ENCODE measurements at regions not wholly inside any gene's neighbourhood (a gene's known extent, or its start where the extent isn't known, plus 50 kb on each side); places are given as distances from the start of the nearest gene placed in this dataset.

DNA sequence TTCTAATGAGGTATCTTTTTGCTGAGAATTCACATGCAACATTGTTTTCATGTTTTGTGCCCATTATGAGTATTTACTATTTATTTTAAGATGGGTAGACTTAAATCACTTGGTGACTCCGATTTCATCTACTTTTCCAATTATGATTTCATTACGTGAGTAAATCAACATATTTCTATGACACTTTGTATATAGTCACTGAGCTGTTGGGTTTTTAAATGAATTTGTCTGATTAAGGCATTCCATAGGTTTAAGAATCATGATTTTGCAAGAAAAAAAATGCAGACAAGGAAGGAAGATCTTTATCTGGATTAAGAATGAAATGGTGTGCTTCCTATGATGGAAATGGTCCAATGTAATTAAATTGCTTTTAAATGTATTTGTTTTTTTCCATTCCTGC lies 661.9 kb downstream of the ANXA1 start:
- ChIA-PET CTCF (no interaction called here), POLR2A (no interaction called here)
- DNase-seq (ENCODE audit: extremely low spot score): no peak
- TF ChIP-seq, protein P1, sequence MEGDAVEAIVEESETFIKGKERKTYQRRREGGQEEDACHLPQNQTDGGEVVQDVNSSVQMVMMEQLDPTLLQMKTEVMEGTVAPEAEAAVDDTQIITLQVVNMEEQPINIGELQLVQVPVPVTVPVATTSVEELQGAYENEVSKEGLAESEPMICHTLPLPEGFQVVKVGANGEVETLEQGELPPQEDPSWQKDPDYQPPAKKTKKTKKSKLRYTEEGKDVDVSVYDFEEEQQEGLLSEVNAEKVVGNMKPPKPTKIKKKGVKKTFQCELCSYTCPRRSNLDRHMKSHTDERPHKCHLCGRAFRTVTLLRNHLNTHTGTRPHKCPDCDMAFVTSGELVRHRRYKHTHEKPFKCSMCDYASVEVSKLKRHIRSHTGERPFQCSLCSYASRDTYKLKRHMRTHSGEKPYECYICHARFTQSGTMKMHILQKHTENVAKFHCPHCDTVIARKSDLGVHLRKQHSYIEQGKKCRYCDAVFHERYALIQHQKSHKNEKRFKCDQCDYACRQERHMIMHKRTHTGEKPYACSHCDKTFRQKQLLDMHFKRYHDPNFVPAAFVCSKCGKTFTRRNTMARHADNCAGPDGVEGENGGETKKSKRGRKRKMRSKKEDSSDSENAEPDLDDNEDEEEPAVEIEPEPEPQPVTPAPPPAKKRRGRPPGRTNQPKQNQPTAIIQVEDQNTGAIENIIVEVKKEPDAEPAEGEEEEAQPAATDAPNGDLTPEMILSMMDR (IDR thresholded peaks at IDR 0.05; ENCODE audit: control extremely low read depth, extremely low read depth, low read depth, missing control alignments): no peak

DNA sequence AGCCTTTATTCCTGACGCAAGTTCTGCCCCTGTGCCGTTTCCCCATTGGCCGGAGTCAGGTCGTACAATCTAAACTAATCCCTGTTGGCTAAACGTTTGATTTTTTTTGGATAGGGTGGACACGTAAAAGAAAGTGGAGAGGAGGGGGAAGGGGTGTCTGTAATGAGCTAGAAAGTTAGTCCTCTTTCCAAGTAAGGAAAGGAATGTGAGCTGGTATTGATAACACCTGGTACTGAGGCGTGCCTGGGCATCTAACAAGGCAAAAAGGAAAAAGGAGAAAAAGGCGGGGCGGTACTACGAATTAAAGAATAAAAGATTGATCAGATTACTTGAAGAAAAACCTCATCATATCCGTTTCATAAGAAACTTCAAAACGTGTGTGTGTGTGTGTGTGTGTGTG lies 665.2 kb downstream of the ANXA1 start:
- DNase-seq (ENCODE audit: extremely low spot score): no peak
- ChIA-PET CTCF (interaction anchor here (0.9 kb wide), 1 partner anchor 11 kb away, joined by 4 read pairs; no protein-coding TSS in a partner anchor), POLR2A (no interaction called here)
- TF ChIP-seq, protein P1 (IDR thresholded peaks at IDR 0.05; ENCODE audit: control extremely low read depth, extremely low read depth, low read depth, missing control alignments): no peak

DNA sequence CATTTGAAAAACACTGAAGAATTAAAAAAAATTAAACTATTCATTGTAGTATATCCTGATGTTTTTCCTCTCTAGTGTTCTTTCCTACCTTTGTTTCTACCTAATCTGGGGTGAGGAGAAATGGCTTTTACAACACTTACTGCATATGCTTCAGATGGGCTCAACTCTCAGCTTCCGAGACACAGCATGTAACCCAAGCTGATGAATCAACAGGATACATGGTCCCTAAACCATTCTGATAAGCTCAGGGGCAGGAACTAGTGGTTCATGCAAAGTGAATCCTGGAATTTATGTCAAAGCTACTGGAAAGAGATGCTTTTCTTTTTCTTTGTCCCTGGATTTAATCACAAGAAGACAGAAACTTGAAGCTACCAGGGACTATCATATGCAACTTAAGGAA lies 672.5 kb upstream of the RORB start:
- DNase-seq (ENCODE audit: extremely low spot score): no peak
- ChIA-PET CTCF (no interaction called here), POLR2A (no interaction called here)
- TF ChIP-seq, protein P1 (IDR thresholded peaks at IDR 0.05; ENCODE audit: control extremely low read depth, extremely low read depth, low read depth, missing control alignments): no peak

DNA sequence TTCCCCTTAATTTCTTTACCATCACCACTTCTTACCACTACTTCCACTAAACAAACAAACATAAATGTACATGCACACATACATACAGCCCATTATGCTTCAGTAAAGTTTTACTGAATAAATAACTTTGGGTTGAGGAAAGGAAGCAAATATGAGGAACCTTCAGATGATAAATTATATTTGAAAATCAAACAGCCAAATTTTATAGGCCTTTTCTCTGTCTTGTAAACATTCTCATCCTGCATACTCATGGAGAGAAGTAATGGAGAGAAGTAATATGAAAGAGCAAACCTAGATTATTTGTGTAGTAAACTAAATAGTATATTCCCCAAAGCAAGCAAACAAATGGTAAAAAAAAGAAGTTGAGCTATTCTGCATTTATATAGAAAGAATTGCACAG lies 658.3 kb upstream of the RORB start:
- POLR2A ChIA-PET: no interaction called here
- DNase-seq (ENCODE audit: extremely low spot score): no peak
- TF ChIP-seq, protein P1 (IDR thresholded peaks at IDR 0.05; ENCODE audit: control extremely low read depth, extremely low read depth, low read depth, missing control alignments): no peak
- CTCF ChIA-PET: interaction anchor here (1.0 to 1.8 kb wide), 3 partner anchors 8 to 33 kb away, joined by 3 to 5 read pairs (median 3); no protein-coding TSS in a partner anchor

DNA sequence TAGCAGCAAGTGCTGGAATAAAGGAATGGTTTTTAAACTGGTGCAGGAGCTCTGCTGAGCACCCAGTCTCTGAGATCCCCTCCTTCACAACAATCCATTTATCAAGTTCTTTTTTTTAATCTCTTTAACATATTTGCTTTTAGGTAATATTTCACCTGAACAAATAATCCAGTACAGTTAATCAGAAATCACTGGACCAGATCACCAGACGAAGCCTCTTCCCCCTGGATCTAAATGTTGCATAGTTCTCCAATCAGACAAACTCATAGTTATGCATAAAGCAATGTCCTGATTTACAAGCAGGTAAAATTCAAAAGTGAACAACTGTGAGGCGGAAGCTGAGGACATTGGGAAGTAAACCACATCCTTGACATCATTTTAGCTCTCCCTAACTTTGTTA lies 657.7 kb upstream of the RORB start:
- TF ChIP-seq, protein P1 (IDR thresholded peaks at IDR 0.05; ENCODE audit: control extremely low read depth, extremely low read depth, low read depth, missing control alignments): no peak
- ChIA-PET POLR2A (no interaction called here), CTCF (interaction anchor here (1.0 to 1.2 kb wide), 2 partner anchors 8 to 33 kb away, joined by 3 read pairs; no protein-coding TSS in a partner anchor)
- no peak for DNase-seq (ENCODE audit: extremely low spot score)

DNA sequence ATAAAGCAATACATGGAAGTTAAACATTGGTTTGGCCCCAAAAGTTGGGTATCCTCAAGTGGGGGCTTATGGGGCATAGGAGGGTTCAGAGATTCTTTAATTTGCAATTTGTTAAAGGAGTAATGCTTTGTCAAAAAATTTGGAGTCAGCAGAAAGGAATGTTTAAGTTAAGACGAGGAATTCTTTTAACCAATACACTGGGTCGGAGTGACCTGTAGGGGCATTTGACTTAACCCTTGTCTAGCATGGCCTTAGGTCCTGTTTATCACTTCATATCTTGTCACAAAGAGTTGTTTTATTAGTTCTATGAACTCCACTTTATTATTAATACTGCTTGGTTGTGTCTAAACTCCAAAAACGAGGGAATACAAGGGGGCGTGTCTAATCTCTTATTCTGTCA lies 656.1 kb upstream of the RORB start:
- CTCF ChIA-PET: no interaction called here

More for the DNA sequence above, 656.1 kb upstream of the RORB start:
- POLR2A ChIA-PET: no interaction called here
- no peak for DNase-seq (ENCODE audit: extremely low spot score)
- TF ChIP-seq, protein P1 (IDR thresholded peaks at IDR 0.05; ENCODE audit: control extremely low read depth, extremely low read depth, low read depth, missing control alignments): no peak
